Activated CD4-positive, alpha-beta T cell treated with anti-CD3 and anti-CD28 coated beads, Interleukin-2, amount 50 U/mL, for 24 hours (primary cell): ENCODE measurements at regions not wholly inside any gene's neighbourhood (a gene's known extent, or its start where the extent isn't known, plus 50 kb on each side); places are given as distances from the start of the nearest gene placed in this dataset.

Experiments
- DNase-seq, 2 donors: peaks; one replicate each; pipeline ENCODE4 v3.0.0-alpha.2; 2020; ENCODE audit warnings: low read depth in 1 of 2, low spot score in 1 of 2

DNA sequence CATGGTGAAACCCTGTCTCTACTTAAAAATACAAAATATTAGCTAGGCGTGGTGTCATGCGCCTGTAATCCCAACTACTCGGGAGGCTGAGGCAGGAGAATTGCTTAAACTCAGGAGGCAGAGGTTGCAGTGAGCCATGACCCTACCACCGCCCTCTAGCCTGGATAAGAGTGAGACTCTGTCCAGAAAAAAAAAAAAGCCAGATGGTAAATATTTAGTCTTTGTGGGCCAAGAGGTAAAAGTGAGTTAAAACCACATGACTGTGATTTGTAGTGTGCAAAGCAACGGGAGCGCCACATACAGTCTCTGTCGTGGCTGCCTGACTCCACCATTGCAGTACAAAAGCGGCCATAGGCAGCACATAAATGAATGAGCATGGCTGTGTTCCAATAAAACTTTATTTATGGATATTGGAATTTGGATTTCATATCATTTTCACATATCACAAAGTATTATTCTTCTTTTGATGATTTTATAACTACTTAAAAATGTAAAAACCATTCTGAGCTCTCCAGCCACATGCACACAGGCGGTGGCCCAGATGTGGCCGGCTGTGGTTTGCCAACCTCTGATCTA, 51.8 kb upstream of the CASZ1 start:
- DNase-seq, result no peak

DNA sequence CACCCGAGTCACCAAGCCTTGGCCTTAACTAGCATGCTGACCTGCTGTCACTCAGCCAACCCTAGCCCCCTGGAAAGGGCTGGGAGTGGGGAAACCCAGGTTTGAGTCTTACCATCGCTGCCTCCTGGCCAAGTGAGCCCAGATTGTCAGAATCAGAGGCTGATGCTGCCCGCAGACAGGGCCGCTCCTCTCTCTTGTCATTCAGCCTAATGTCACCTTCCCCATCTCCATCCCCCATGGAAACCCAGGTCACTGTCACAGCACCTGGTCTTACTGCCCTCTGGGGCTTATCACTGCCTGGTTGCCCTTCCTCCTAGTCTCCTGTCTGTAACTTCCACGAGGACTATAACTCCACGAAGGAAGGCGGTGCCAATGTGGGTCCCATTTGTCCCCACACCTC, 53.6 kb upstream of the CASZ1 start:
- no peak for DNase-seq

DNA sequence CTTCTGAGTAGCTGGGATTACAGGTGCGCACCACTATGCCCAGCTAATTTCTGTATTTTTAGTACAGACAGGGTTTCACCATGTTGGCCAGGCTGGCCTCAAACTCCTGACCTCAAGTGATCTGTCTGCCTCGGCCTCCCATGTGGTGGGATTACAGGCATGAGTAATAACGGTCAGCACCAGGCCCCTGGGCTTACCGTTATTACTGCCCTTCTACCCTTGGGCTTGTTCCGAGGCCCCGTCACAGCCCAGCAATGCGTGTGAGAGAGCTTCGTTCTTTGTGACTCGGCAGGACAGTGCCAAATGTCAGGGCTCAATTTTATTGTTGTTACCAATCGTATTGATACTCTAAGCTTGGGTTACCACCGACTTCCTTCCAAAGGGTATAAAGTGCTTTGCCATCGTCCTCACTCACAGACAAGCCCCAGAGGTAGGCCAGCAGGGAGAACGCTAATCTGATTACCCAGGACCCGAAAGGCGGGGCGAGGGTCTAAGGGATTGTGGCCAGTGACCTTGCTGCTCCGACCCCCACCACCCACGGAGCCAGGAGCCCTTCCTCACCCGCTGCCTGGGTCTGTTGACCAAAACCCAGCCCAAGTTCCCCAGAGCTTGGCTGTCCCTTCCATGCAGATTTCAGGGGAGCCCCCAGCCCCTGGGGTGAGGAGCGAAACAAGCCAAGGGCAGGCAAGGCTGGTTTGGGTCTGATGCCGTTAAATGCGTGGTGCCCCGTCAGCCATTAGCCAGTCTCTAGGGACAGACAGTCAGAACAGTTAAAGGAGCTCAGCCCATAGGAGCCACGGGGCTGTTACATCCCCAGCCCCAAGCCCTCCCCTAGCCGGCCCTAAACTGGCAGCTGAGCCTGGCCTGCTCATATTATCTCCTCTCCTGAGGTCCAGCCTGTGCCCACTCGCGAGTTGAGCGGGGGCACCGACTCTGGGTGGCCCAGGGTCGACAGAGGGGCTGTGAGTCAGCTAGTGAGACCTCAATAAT, 54.9 kb upstream of the CASZ1 start:
- no peak for DNase-seq

DNA sequence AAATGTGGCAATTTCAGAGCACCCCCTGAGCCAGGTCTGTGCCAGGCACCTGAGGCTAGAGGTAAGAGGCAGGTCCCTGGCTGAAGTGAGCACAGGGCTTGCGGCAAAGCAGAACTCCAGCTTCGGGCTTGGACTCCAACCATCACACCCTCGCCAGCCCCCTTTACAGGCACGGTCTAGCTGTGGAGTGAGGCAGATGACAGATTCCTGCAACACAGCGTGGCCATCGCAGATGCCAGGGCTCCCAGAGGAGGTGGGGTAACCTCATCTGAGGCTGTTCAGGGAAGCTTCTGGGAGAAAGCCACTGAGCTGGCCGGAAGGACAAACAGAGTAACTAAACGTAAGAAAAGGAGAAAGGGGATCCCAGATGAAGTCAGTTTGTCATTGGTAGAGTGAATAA, 55.6 kb upstream of the CASZ1 start:
- DNase-seq, result no peak

DNA sequence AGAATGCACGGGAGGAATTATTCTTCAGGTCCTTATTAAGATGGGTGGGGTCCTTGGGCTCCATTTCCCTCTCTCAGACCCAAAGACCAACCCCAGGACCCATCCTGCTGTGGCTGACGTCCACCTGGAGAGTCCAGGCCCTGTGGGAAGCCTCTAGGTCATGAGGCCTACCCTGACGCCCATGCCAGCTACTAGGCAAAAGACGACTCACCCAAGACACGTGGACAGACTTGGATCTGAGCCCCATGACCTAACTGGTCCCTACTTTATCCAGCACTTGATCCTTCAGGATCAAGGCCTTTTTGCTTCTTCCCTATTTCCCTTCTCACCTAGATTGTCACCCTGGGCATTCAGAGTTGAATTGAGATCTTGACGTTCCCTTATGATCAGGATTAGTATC, 56.0 kb upstream of the CASZ1 start:
- DNase-seq, result no peak

DNA sequence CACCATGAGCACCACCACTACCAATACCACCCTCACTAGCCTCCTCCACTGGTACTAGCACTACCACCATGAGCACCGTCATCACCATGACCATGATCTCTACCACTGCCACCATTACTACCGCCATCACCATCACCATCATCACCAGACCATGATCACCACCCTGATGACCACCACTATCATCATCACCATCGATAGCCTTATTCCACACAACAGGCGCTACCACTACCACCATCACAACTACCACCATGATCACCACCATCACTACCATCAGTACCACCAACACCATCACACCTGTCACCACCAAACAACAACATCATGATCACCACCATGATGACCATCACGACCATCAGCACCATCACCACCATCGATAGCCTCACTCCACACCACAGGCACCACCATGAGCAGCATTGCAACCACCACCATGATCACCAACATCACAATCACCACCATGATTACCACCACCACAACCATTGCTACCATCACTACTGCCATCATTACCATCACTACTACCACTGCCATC, 56.6 kb upstream of the CASZ1 start:
- DNase-seq, result no peak

DNA sequence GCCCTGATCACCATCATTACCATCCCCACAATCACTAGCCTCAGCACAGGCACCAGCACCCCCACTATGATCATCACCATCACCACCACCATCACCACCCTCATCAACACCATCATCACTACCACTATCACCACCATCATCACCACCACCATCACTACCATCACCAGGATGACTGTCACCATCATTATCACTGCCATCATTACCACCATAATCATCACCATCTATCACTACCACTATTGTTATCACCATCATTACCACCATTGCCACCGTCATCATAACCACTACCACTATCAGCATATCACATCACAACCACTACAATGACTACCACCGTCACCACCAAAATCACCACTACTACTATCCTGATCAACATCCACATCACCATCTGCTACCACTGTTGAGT, 57.3 kb upstream of the CASZ1 start:
- DNase-seq, result no peak

DNA sequence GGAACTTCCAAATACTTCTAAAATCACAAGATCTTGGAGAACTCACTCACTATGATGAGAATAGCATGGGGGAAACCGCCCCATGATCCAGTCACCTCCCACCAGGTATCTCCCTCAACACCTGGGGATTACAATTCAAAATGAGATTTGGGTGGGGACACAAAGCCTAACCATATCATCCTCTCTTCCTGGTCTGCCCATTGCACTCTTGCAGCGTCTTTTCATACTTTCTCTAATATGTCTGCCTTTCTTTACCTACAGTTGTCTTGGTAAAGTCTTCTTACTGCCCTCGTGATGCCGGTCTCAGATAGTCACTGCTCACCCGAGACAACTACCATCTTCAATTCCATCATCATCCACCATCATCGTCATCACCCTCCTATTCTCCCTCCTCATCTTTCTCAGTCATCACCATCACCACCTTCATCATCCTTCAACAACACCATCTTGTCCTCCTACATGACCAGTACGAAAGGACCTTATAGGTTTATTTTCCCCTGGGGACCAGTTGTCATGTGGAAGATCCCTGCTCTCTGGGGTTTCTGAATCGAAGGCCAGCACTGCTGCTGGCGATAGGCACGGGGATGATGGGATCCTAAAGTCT, 58.5 kb upstream of the CASZ1 start:
- DNase-seq, result no peak

DNA sequence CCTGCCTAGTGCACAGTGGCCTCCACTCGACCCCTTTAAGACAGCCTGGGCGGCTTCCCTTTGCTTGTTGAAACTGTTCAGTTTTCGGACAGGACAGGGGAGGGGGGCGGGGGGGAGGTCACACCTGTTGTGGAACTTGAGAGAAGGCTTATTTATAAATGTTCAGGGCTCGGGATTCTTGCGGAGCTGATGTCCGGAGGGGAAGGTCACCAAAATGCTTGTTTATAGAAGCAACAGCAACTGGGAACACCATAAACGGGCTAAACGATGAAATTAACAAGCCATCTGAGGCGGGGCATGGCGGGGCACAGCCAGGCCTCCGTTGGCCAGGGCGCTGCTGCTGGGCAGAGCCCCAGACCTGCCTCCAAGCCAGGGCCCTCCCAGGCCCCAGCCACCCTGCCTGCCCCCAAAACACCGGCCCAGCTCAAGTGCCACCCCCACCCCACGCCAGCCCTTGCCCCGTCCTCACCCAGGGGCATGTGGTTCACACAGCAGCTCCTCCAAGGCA, 59.8 kb upstream of the CASZ1 start:
- no peak for DNase-seq

DNA sequence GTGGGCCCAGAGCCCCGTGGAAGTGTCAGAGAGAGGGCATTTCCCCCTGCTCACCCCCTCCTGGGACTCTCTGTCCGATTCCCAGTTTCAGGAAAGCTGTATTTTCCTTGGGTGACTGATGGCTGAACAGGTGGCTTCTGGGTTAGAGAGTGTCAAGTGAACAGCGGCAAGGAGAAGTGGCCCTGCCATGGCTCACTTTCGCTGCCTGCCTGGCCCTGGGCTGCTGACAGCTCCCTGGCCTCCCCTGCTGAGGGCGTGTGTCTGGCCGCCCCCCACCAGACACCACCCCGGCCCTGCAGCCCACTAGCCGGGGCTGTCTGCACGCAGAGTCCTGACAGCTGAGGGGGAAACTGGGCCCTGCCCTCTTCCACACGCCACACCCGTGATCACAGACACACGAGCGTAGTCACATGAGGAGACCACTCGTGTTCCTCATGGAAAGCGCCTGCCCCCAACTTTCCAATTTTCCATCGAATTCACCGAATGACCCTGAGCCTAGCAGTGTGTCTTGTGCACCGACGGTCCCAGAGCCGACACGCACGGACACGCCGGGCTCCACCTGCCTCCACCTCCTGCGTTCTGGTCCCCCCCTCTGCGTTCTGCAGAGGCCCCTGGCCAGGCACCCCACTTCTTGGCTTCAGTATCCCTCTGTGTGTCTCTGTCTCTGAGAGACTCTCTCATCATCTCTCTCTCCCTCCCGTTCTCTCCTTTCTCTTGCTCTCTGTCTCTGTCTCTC, 60.6 kb upstream of the CASZ1 start:
- no peak for DNase-seq

DNA sequence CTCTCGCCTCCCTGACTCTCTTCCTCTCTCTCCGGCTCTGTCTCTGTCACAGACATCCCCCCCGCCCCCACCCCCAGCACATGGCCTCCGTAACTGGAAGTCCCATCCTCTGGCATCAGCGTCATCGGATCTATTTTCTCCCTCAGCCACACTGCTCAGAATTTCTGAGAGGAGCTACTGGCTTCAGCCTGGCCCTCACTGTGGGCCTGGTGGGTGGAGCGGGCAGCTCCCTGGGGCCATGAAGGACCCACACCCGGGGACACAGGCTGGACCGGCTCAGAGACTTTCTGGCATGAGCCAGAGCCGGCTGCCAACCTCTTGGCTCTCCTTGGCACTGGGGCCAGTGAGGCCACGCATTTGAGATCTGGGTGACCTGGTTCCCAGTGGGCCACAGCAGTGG, 61.2 kb upstream of the CASZ1 start:
- DNase-seq, result no peak

DNA sequence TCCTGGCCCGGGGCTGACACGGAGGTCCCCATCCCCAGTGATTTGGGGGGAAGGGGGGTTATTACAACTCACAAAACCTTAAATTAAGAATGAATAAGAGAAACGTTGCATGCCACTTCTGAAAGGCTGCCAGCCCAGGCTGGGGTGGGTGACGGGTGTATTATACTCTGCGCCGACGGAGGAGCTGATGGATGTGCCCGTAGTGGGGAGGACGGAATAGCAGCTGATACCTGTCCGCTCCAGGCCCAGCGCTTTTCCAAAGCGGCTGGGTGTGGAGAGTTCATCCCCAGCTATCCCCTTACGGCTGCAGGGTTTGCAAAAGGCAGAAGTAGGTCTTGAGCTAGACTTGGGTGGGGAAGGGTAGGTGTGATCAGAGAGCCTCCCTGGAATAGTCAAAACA, 63.8 kb upstream of the CASZ1 start:
- no peak for DNase-seq

DNA sequence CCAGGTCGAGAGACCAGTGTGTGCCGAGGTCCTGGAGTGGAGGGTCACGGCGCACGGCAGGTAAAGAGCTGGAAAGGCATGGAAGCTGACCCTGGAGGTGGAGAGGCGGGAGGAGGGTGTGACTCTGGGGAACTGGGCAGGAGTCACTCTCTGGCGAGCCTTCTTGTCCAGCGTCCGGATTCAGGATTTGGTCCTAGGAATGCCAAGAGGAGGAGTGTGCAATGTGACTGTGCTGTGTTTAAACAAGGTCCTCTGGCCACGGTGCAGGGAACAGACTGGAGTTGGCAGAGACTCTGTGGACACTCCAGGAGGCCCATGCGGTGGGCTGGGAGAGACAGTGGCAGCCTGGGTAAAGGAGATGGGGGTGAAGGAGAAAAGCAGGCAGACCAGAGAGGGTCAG, 64.2 kb upstream of the CASZ1 start:
- DNase-seq, result no peak

DNA sequence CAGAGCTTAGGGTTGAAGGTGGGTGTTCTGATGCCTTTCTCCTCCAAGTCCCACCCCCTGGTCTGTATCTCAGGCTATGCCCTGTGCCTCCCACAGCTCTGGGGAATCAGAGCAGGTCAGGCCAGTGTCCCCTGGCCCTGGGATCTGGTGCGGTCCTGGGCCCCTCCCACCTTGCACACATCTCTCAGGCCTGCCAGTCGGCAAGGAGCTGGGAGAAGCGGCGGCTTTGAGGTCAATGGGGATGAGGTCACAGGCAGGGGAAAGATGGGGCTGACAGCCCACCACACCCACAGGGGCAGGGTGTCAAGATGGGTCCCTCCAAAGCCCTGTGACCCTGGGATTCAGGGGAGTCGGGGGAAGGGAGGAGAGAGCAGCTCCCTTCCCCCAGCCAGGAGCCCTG, 65.4 kb upstream of the CASZ1 start:
- DNase-seq, result no peak

DNA sequence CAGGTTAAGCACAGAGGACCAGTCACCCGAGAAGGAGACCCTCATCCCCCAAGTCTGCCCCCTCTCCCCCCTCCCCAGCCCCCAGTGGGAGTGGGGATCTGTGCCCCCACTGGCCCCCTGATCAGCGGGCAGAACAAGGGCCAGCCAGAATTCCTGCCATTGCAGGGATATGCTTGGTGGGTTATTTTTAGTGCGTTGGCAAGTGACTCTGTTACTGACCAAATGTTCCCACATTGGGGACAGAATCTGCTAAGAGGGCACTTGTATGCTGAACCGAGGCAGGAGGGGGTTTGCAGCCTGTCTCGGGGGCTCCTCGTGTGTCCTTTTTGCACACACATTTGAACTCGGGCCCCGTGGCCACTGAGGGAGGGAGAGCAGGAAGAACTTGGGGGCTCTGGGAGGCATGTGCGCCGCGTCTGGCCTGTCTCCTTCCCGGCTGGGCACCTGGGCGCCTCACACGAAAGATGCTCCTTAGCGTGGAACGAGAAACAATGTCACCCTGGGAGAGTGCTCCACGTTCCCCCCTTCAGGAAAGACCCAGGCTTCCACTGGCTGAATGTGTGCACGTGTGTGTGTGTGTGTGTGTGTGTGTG, 66.4 kb upstream of the CASZ1 start:
- no peak for DNase-seq

DNA sequence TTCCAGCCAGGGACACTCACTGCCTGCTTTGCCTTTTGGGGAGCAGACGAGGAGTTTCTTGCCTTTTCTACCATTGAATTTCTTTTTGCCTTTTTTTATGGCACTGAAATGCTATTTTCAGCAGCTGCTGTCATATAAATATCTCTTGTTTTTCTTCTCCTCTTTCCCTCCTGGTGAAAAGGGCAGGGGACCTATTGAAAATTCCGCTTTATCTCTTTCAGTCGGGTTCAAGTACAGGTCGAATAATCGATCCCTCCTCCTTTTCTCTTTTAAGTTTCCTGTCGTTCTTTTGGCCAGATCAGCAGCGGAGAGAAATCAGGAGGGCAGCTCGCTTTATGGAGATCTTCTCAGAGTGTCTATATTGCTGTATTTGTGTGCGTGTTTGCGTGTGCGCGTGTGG, 67.4 kb upstream of the CASZ1 start:
- DNase-seq, result no peak

DNA sequence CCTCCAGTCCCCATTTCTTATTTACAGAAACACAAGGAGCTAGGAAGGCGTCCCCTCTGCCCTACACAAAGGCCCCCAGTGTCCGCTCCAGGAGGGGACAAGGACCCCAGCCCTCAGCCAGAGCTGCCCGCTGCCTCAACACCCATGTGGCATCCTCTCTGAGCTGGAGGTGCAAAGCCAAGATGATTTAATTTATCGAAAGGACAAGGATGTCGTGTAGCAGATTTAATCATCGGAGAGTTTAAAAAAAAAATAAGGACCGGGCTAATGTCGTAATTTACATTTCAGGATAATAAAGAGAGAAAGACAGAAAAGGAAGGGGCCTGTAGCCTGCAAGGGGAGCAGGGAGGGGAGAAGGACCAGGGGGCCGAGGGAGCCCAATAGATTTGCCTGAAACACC, 68.3 kb upstream of the CASZ1 start:
- DNase-seq, result no peak

DNA sequence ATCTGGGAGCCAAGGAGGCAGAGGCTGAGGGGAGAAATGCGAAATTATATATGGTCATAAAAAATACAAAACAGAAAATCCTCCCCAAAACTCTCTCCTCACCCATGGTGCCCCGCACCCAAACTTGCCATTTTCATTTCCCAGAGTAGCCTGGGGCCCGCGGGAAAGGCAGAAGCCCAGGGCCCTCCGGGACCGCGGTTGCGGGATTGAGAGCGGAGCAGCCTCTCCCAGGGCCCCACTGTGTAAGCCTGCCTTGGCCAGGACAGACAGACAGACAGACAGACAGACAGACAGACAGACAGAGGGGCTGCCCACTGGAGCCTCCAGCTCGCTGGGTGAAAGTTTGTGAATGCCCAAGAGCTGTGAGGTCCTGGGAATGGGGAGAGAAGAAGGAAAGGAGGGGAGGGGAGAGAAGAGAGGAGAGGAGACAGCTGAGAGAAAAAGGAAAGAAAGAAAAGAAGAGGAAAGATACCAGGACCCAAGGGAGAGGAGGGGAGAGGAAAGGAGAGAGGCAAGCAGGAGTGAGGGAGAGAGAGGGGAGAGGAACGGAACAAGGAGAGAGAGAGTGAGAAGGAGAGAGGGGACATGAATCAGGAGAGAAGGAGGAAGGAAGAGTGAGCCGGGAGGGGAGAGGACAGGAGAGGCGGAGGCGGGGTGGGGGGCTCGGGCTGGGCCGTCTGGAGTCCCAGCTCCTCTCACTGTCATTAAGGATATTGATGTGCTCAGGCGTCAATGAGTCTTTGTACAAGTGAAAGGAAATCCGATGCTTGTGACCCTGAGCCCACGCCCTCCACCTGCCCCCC, 69.3 kb upstream of the CASZ1 start:
- no peak for DNase-seq

DNA sequence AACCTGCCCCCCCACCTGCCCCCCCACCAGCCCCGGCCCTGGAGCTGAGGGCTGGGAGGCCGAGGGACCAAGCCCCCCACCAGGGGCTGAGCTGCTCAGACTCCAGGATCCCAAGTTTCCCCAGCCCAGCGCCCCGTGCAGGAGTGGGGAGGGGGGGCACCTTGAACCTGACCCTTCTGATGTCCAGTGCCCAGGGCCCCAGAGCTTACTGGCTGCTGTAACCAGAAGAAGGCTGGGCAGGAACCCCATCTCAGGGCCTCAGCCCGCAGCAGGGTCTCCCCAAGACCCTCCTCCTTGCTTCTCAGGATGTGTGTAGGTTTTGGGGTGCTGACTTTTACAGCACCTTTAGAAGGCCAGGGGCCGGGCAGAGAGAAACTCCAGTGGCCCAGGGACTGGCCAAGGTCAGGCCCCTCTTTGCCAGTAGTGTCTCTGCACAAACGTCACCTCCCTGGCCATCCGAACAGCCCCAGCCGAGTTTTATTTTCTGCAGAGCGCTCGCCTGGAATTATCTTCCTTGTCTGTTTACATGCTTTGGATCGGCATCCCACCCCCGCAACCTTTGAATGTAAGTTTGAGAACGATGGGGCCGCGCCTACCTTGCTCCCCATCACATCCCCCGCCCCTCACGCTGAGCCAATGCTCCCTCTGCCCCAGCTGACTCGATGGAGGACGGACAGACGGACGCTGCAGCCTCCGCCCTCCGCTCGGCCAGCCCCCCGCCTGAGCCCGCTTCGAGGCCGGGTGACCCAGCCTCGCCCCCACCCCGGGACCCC, 70.1 kb upstream of the CASZ1 start:
- peak; percentile 6 for DNase-seq
